ENCODE measurements at regions not wholly inside any gene's neighbourhood (a gene's known extent, or its start where the extent isn't known, plus 50 kb on each side); places are given as distances from the start of the nearest gene placed in this dataset.
"Not testable (repeated sequence)": the region's sequence is repeated elsewhere in the genome, so short reads cannot be mapped to it uniquely, and the experiment has no call there.

- DNase-seq (ENCODE audit: extremely low read depth in 1 of 2, low read depth in 1 of 2): no peak
Observed at GRCh38 chr4:131531087-131531486, 1618.0 kb upstream of the PCDH10 start.

DNA sequence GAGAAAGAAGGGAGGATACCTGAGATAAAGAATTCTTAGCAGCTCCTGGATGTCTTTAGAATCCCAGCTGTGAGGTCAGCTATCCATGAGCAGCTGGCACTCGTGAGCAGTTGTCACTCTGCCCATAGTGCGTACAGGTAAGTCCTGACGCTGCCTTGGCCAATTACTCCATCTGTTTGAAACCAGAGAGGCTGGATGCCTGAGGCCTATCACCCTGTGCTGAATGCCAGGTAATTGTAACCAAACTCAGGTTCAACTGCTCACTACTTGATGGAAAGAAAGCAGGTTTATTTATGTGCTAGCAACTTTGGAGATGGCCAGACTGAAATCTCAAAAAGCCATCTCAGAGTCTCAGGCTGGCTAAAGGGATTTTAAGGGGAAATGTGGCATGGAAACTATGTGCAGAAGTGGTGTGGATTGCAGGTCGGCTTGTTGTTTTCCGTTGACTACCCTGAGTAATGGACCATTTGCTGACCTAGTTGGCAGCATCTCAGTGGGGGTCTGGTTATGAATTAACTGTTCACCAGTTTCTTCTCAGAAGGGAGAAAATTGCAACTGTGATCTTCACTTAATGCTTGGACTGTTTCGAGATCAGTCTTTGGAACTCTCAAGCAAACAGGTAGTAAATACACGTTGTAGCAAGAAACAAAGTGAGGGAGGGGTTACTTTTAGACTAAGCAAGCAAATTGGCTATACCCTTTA is 1614.0 kb upstream of the PCDH10 start:
- no peak for DNase-seq (ENCODE audit: extremely low read depth in 1 of 2, low read depth in 1 of 2)

DNA sequence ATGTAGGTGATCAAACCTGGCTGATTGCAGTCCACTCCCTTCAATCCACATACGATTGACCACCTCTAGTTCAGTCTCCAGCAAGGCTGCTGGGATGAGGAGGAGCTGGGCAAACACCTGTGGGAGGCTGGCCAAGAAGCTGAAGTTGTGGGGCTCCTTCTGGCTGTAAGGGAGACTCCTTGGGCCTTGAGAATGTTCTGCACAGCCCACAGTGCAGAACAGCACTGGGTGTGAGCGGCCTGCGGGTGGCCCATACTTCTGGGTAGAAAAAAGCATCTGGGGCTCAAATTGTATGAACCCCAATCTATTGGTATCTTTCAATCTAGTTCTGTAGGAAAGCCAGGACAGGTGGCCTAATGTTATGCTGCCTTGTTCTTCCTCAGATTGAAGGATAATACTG is 1608.8 kb upstream of the PCDH10 start:
- no peak for DNase-seq (ENCODE audit: extremely low read depth in 1 of 2, low read depth in 1 of 2)

DNA sequence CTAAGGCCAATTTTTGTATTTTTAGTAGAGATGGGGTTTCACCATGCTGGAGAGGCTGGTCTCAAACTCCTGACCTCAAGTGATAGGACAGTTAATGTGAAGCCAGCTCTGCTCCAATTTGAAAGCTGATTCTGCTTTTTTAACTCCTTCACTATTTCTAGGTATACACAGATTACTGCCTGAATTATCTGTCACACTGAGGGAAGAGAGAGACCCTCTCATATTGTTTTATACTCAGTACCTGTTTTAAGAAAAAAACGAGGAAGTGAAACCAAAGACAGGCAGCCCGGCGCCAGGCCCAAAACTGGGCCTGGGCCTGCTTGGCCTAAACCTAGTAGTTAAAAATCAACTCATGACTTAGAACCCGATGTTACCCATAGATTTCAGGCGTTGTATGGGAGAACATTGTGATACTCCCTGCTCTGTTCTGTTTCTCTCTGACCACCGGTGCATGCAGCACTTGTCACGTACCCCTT is 1601.5 kb upstream of the PCDH10 start:
- no peak for DNase-seq (ENCODE audit: extremely low read depth in 1 of 2, low read depth in 1 of 2)

- no peak for DNase-seq (ENCODE audit: extremely low read depth in 1 of 2, low read depth in 1 of 2)
Observed at GRCh38 chr4:131551306-131551705, 1597.8 kb upstream of the PCDH10 start.

DNA sequence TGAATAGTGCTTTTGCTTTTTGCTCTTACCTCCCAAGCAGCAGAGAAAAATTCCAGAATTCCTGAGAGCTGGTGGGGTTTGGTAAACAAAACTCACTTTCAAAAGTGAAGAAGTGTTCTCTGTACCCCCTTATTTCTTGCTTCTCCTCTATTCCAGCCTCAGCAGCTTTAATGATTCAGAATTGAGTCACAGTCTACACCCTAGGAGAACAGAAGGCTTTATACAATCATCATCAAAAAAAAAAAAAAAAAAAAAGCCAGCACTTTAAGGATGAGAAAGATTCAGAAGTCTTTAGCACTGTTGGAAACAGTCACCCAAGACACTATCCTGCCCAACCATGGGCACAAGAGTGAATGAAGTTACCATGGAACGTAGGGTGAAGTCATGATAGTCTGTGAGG is 1583.1 kb upstream of the PCDH10 start:
- DNase-seq (ENCODE audit: extremely low read depth in 1 of 2, low read depth in 1 of 2): no peak

GRCh38 chr4:131584587-131584986 is 1564.5 kb upstream of the PCDH10 start:
- DNase-seq (ENCODE audit: extremely low read depth in 1 of 2, low read depth in 1 of 2): no peak

- DNase-seq (ENCODE audit: extremely low read depth in 1 of 2, low read depth in 1 of 2): no peak
Observed at GRCh38 chr4:131595140-131595539, 1554.0 kb upstream of the PCDH10 start.

- DNase-seq (ENCODE audit: extremely low read depth in 1 of 2, low read depth in 1 of 2): no peak
Observed at GRCh38 chr4:131603705-131604104, 1545.4 kb upstream of the PCDH10 start.

- DNase-seq (ENCODE audit: extremely low read depth in 1 of 2, low read depth in 1 of 2): no peak
Observed at GRCh38 chr4:131609039-131609438, 1540.1 kb upstream of the PCDH10 start.

DNA sequence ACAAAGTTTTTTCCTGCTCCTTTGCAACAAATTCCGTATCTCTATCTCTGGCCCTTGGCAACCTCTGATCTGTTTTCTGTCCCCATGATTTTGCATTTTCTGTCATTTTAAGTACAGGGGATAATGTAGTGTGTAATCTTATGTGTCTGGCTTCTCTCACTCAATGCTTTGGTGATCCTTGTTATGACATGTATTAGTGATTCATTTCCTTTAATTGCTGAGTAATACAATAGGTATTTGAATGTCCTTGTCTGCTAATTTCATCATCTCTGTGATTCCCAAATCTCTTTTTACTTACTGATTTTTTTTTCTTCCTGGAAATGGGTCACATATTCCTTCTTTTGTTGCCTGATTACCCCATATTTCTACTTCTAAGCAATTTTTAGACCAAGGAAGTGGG is 1538.6 kb upstream of the PCDH10 start:
- DNase-seq (ENCODE audit: extremely low read depth in 1 of 2, low read depth in 1 of 2): not testable (repeated sequence)

DNA sequence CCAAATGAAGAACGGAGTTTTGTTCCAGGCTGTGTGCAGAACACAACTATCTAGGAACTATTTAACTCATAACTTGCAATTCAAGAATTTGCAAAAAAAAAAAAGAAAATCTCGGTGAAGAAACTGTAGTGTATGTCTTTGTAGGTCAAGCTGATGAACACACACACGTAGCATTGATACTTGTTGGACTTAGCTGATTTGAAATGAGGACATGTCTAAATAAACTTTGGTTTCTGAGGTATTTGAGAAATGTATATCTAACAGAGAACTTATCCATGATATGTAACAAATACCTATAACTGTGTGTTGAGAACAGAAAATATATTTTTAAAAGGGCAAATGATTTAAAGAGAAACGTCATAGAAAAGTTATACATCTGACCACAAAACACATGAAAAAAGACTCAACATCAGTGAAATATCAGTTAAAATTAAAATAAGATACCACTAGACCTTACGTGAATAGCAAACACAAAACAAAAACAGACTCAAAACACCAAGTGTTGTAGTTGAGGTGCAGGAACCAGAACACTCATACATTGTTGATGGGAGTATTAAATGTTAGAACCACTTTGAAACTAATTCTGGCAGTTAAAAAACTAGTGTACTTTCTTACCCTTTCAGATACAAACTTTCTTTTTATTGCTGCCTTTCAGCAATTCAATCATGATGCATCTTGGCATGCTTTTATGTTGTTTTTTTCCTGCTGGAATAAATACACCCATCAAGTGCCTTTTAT is 1535.8 kb upstream of the PCDH10 start:
- no peak for DNase-seq (ENCODE audit: extremely low read depth in 1 of 2, low read depth in 1 of 2)

GRCh38 chr4:131613824-131614216 is 1535.3 kb upstream of the PCDH10 start:
- DNase-seq (ENCODE audit: extremely low read depth in 1 of 2, low read depth in 1 of 2): no peak

DNA sequence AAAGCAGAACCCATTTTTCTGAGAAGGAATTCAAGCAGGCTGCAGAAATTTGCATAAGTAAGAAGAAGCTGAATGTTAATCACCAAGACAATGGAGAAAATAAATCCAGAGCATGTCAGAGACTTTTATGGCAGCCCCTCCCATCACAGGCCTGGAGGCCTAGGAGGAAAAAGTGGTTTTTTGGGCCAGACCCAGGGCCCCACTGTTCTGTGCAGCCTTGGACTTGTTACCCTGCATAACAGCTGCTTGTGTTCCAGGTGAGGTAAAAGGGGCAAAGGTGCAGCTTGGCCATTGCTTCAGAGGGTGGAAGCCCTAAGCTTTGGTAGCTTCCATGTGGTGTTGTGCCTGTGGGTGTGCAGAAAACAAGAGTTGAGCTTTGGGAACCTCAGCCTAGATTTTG is 1516.2 kb upstream of the PCDH10 start:
- no peak for DNase-seq (ENCODE audit: extremely low read depth in 1 of 2, low read depth in 1 of 2)

DNA sequence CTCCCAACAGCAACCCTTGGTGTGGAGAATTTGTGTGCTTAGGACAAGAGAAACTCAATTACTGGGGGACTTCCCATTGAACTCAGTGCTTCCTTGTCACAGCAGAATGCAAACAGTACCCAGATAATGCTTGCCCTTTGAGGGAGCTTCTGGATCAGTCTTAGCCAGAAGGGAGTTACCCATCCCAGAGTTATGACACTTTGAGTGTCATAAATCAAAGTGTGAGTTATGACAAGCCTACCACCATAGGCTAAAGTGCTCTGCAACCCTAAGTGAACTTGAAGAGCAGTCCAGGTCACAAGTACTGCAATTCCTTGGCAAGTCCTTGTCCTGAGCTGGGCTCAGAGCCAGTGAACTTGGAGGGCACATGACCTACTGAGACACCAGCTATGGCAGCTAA is 1513.9 kb upstream of the PCDH10 start:
- no peak for DNase-seq (ENCODE audit: extremely low read depth in 1 of 2, low read depth in 1 of 2)

DNA sequence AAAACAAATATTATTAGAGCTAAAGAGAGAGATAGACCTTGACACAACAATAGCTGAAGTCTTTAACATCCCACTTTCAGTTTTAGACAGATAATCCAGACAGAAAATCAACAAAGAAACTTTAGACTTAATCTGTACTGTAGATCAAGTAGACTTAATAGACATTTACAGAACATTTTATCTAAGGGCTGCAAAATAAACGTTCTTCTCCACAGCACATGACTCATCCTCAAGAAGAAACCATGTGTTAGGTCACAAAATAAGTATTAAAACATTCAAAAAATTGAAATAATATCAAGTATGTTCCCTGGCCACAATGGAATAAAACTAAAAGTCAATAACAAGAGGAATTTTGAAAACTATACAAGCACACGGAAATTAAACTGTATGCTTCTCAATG is 1510.3 kb upstream of the PCDH10 start:
- DNase-seq (ENCODE audit: extremely low read depth in 1 of 2, low read depth in 1 of 2): no peak

DNA sequence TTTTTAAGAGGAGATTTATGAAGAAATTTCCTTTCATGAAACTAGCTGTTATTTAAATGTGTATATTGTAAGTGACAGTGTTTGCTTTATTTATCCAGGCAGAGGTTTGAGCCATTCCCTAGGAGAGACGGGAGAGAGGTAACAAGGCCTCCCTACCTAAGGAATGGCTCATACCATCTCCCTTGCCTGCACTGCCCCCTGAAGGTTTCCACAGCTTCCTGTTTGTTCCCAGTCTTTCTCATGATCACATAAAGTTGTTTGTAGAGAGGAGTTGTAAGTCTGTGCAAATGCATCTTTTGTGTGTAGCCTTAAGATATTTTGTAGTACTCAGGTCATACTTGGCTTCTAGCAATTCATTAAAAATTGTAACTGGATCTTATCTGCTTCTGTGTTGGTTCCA is 1504.5 kb upstream of the PCDH10 start:
- no peak for DNase-seq (ENCODE audit: extremely low read depth in 1 of 2, low read depth in 1 of 2)

GRCh38 chr4:131649227-131649626 is 1499.9 kb upstream of the PCDH10 start:
- no peak for DNase-seq (ENCODE audit: extremely low read depth in 1 of 2, low read depth in 1 of 2)

- no peak for DNase-seq (ENCODE audit: extremely low read depth in 1 of 2, low read depth in 1 of 2)
Observed at GRCh38 chr4:131650951-131651350, 1498.1 kb upstream of the PCDH10 start.

GRCh38 chr4:131683314-131683713 is 1465.8 kb upstream of the PCDH10 start:
- DNase-seq (ENCODE audit: extremely low read depth in 1 of 2, low read depth in 1 of 2): not testable (repeated sequence)

GRCh38 chr4:131721883-131722282 is 1427.2 kb upstream of the PCDH10 start:
- no peak for DNase-seq (ENCODE audit: extremely low read depth in 1 of 2, low read depth in 1 of 2)

DNA sequence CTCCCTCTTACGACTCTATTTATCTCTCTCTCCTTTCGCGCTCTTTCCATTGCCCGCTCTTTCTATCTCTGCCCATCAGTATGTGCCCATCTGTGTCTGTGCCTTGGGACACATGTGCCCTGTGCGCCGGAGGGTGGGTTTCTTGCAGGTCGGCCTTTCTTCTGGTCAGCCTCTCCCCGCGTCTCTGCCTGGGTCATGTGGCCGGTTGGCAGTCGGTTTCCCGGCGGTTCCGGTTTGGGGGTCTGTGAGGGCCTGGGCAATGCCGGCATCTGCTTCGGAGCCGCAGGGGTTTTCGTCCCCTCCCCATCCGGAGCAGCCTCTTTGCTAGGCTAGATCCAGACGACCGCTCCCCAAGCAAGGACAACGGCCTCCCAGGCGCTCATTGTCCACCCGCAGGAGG is 1426.0 kb upstream of the PCDH10 start:
- not testable (repeated sequence) for DNase-seq (ENCODE audit: extremely low read depth in 1 of 2, low read depth in 1 of 2)
